NCI-H774 (cell line): ENCODE measurements at regions not wholly inside any gene's neighbourhood (a gene's known extent, or its start where the extent isn't known, plus 50 kb on each side); places are given as distances from the start of the nearest gene placed in this dataset.
"Not testable (repeated sequence)": the region's sequence is repeated elsewhere in the genome, so short reads cannot be mapped to it uniquely, and the experiment has no call there.

ENCODE experiments used
- DNase-seq: peaks from one replicate; lab custom pipeline; 2025; lab: John Stamatoyannopoulos, UW

GRCh38 chr7:110486549-110486948 lies 604.4 kb upstream of the LRRN3 start:
- no peak for DNase-seq

DNA sequence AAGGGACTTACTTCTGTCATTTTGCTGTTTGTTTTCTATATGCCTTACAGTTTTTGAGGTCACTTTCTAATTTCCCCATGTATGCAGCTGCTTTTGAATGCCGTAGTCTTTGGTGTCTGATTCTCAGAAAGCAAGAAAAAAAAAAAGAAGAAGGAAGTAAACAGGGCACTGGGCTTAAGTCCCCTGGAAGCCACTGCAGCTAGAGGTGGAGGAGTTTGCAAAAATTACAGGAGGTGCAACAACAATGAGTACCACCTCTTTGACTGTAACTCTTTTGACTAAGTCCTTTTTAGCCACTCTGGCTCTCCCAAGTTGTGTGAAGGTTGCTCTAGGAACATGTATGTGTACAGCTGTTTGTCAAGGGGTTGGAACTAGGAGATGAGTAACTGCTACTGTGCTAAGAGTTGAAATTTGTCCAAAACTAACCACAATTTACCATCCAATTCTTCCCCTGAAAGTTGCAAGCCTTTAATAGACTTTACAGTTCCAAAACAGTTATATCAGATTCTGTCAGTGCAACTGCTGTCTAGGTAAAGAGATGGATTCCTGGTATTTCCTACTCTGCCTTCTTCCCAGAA lies 588.0 kb upstream of the LRRN3 start:
- DNase-seq, result no peak

DNA sequence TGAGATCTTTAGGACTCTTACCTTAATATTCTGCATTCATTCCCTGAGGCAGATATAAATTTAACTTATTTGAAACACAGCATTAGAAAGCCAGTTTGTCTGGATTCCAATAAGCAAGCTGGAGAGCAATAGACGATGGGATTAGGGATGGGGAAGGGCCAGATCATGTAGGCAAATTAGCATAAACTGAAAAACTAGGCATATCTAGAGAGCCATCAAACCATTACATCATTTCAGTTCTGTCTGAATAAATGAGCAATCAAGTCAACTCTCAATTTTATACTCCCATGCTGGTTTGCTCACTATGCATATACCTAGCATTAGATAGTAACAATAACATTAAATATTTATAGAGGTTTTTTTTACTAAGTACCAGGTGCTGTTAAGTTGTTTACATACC lies 583.6 kb upstream of the LRRN3 start:
- no peak for DNase-seq

DNA sequence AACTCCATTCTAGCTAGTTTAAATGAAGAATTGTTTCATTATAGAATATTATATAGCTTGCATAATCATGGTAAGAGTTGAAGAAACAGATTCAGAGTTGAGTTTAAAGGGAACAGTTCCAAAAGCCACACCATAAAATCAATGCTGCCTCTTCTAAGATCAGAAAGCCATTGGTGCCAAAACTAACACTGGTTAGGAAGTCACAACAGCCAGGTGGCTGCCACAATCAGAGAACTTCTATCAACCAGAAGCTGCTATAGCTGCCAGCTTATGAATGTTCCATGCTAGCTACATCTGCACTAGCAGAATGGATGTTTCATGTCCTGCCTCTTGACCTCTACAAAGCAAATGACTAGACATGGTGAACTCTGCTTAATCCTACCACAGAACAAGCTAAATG lies 583.1 kb upstream of the LRRN3 start:
- peak; percentile 27 for DNase-seq

GRCh38 chr7:110514975-110515551 lies 575.9 kb upstream of the LRRN3 start:
- not testable (repeated sequence) for DNase-seq

- DNase-seq, result no peak
Observed at GRCh38 chr7:110519851-110520250, 571.1 kb upstream of the LRRN3 start.

DNA sequence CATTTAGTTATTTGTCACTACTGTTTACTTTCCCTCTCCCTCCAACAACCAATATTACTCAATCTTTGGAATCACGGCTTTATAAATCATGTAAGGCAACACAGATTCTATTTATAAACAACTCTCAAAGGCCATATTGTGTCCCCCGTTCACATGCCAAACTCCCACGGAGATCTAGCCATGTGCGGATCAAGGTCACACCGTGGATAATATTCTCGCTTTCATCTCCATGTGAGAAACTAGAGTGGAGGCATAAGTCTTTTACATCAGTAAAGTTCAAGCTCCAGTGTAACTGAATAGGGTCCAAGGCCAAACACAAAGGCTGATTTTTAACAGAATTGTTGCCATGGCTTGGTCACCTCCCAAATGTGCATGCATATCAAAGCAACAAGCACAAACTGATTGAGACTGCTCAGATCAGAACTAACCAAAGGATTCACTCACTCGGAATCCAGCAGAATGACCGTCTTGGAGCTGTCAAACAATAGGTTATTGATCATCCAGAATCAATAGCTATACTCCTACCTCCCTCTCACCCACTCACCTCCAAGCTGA lies 569.5 kb upstream of the LRRN3 start:
- DNase-seq, result no peak

- no peak for DNase-seq
Observed at GRCh38 chr7:110522061-110522760, 568.7 kb upstream of the LRRN3 start.

- DNase-seq, result peak; percentile 32
Observed at GRCh38 chr7:110522761-110523200, 568.1 kb upstream of the LRRN3 start.

DNA sequence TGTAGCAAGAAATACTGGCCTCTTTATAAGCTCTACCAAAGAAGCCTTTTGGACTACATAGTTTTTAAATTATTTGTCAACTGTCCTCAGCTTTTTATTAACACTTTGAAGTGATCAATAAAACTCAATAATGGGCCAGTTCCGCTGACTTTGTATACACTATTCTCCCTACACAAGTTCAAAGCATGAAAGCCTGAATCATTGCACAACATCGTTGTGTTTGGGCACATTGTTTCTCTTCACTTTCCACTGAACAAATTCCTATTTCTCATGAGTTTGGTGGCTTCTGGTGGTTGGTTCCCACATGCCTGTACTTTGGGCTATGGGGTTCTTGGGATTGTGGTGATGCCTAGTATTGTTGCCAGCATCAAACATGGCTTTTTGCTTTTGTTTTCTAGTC lies 561.8 kb upstream of the LRRN3 start:
- DNase-seq, result no peak

GRCh38 chr7:110531186-110531585 lies 559.7 kb upstream of the LRRN3 start:
- no peak for DNase-seq

GRCh38 chr7:110534241-110534931 lies 556.5 kb upstream of the LRRN3 start:
- DNase-seq, result no peak

DNA sequence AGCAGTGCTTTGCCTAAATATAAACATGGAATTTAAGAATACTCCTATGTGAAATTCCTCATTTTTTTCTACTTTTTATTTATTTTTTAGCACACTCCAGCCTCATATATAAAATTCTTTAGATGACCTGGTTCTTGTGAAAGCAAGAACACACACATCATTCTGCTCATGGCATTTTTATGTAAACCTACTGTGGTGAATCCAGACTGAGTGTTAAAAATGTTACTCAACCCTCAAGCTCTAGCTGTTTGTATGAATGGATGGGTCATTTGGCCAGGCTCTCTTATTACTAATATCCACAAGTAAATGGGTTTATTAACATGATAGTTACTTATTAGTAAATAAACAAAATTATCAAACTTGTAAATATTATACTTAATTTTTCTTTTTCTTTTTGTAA lies 551.7 kb upstream of the LRRN3 start:
- DNase-seq, result no peak

- no peak for DNase-seq
Observed at GRCh38 chr7:110541962-110542361, 549.0 kb upstream of the LRRN3 start.

- no peak for DNase-seq
Observed at GRCh38 chr7:110544194-110544593, 546.7 kb upstream of the LRRN3 start.

GRCh38 chr7:110548372-110548771 lies 542.6 kb upstream of the LRRN3 start:
- DNase-seq, result no peak

GRCh38 chr7:110557136-110557535 lies 533.8 kb upstream of the LRRN3 start:
- no peak for DNase-seq

DNA sequence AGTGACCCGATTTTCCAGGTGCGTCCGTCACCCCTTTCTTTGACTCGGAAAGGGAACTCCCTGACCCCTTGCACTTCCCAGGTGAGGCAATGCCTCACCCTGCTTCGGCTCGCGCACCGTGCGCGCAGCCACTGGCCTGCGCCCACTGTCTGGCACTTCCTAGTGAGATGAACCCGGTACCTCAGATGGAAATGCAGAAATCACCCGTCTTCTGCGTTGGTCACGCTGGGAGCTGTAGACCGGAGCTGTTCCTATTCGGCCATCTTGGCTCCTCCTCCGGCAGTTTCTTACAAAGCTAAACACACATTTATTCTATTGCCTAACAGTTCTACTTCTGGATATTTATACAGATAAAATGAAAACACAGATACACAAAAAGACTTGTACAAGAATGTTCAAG lies 527.6 kb upstream of the LRRN3 start:
- DNase-seq, result not testable (repeated sequence)

DNA sequence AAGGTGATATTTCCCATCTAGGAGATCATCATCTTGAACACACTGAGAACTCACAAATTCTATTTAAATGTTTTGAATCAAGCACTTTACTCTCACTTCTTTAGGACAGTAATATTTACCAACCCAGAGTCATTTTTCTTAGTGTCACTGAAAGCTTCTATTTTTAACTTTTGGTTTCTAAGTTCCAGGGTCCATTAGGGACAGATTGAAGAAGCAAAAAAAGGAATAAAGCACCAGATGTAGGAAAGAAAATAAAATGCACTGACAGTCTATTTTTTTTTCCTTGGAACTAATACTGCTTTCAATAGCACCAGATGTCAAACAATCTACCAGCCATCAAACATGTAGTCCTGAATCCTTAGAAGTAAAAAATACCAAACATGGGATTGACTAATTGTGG lies 526.7 kb upstream of the LRRN3 start:
- DNase-seq, result no peak

DNA sequence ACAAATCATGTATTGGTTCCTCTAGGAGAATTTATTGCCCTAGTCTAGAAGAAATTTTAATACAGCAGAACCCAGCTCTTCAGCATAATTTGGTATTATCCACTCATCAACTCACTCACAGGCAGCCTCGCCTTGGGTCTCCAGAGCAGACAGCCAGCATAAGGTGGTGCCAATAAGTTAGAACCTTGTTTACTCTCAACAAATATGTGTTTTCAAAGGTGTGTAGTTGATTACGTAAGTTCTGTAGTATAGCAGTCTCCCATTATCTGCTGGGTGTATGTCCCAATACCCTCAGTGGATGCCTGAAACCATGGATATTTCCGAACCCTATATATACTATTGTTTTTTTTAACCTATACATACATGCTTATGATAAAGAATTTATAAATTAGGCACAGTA lies 522.5 kb upstream of the LRRN3 start:
- no peak for DNase-seq

- no peak for DNase-seq
Observed at GRCh38 chr7:110568932-110569331, 522.0 kb upstream of the LRRN3 start.

DNA sequence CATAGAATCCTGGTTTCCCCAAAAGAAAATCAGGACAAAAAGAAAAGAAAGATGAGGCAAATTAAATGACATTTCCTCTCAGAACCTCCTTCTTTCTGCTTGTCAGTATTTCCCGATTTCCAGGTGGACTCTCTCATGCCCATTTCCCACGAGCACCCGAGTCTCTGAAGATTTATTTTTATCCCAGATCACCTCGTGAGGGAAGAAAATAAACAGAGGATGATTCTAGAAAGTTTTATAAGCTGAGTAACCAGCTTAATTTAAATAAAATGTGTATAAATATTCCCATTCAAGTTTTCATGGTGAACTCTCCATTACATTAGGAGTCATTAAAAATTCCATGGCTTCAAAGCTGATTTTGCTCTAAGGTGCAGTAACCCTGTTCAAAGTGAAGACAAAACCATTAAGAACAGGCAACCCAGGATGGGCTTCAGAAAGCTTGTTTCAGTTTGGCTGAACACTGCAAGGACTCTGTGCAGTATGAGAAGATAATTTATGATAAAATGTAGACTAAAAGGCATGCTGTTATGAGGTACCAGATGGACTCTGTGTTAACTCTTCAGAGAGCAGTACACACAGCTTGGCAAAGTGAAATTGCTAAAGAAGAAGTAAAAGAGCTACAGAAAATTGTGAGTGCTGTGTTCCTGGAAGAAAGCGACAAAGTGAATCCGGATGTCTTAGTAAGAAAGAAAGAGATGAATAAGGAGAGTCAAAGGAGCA lies 521.3 kb upstream of the LRRN3 start:
- DNase-seq, result no peak
